ENCODE measurements at regions not wholly inside any gene's neighbourhood (a gene's known extent, or its start where the extent isn't known, plus 50 kb on each side); places are given as distances from the start of the nearest gene placed in this dataset.

GRCh38 chr19:29105629-29106292 lies 107.2 kb downstream of the UQCRFS1 start:
- ATAC-seq (no peak), DNase-seq (no peak)
- H3K4me1 ChIP-seq: no peaks in the 10 kb centered on the region
- no peak overlapping the region for H3K4me3 ChIP-seq
- TF ChIP-seq, protein P1, sequence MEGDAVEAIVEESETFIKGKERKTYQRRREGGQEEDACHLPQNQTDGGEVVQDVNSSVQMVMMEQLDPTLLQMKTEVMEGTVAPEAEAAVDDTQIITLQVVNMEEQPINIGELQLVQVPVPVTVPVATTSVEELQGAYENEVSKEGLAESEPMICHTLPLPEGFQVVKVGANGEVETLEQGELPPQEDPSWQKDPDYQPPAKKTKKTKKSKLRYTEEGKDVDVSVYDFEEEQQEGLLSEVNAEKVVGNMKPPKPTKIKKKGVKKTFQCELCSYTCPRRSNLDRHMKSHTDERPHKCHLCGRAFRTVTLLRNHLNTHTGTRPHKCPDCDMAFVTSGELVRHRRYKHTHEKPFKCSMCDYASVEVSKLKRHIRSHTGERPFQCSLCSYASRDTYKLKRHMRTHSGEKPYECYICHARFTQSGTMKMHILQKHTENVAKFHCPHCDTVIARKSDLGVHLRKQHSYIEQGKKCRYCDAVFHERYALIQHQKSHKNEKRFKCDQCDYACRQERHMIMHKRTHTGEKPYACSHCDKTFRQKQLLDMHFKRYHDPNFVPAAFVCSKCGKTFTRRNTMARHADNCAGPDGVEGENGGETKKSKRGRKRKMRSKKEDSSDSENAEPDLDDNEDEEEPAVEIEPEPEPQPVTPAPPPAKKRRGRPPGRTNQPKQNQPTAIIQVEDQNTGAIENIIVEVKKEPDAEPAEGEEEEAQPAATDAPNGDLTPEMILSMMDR (IDR thresholded peaks at IDR 0.05): no peak
- no peak for TF ChIP-seq POLR2A (IDR thresholded peaks at IDR 0.05)
- H3K36me3 ChIP-seq: no peaks in the 10 kb centered on the region
- H3K9me3 ChIP-seq: no peaks in the 10 kb centered on the region
- intact Hi-C loops (cut with DNase I): no loop called here
- H3K27me3 ChIP-seq: no peaks in the 10 kb centered on the region
- WGBS (ENCODE audit: insufficient coverage, low coverage, low lambda C conversion rate, missing lambda C conversion rate): 42% methylated on average over 6 of the region's 11 CpGs
- no peak overlapping the region for H3K27ac ChIP-seq

DNA sequence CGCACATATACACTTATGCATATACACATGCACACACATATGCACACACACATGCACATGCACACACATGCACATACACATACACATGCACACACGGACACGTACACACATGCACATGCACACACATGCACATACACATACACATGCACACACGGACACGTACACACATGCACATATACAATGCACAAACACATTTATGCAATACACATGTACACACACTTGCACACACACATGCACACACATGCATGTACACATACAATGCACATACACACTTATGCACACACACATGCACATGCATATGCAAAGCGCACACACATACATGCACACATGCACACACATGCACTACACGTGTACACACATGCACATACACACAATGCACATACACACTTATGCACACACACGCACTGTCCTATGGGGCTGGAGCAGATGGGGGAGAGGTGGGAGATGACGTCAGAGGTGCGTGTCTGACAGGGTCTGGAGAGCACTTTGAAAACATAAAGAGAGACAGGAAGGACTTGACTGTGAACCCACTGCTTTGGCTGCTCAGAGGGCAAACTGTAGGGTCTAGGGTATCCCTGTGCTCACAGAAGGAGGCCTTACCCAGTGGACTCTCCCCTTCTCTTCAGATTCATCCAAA lies 108.2 kb downstream of the UQCRFS1 start:
- no peaks in the 10 kb centered on the region for H3K36me3 ChIP-seq
- DNase-seq: no peak
- no peaks in the 10 kb centered on the region for H3K27me3 ChIP-seq
- intact Hi-C loops (cut with DNase I): no loop called here
- no peak overlapping the region for H3K27ac ChIP-seq
- TF ChIP-seq, protein P1 (IDR thresholded peaks at IDR 0.05): no peak
- no peak for TF ChIP-seq POLR2A (IDR thresholded peaks at IDR 0.05)
- 65% methylated on average over 4 of the region's 10 CpGs for WGBS (ENCODE audit: insufficient coverage, low coverage, low lambda C conversion rate, missing lambda C conversion rate)
- H3K4me1 ChIP-seq: no peaks in the 10 kb centered on the region
- no peak overlapping the region for H3K4me3 ChIP-seq
- ATAC-seq: no peak
- H3K9me3 ChIP-seq: no peaks in the 10 kb centered on the region

DNA sequence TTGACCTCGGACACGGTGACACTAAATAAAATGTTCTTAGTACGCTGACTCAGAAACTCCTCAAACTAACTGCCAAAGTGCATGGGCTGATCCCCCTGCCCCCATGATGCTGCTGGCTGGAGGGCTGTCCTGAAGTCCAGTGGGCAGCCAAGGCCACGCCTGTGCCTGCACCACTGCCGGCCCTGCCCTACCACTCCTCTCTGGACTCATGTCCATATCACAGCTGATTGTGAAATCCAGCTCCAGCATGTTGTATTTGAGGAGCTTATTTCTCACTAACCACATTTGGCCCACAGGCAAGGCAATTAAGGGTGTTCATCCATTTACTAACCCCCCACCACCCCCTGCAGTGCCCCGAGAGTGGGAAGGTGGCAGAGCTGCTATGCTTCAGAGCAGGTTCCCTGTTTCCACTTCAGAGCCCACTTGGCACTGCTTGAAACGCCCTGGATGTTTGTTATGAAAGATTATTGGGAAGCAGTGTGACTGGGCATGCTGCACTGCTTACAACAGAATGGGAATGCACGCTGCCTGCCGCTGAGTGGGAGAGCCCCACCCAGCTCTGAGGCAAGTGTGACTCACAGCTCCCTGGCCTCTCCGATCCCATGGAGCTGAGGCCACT lies 114.0 kb downstream of the UQCRFS1 start:
- no peak overlapping the region for H3K27ac ChIP-seq
- H3K4me3 ChIP-seq: no peak overlapping the region
- intact Hi-C loops (cut with DNase I): no loop called here
- no peaks in the 10 kb centered on the region for H3K27me3 ChIP-seq
- TF ChIP-seq POLR2A (IDR thresholded peaks at IDR 0.05): no peak
- TF ChIP-seq, protein P1 (IDR thresholded peaks at IDR 0.05): no peak
- no peaks in the 10 kb centered on the region for H3K36me3 ChIP-seq
- H3K4me1 ChIP-seq: no peaks in the 10 kb centered on the region
- ATAC-seq (no peak), DNase-seq (no peak)
- WGBS (ENCODE audit: insufficient coverage, low coverage, low lambda C conversion rate, missing lambda C conversion rate): 36% methylated on average over 3 of the region's 10 CpGs
- H3K9me3 ChIP-seq: no peaks in the 10 kb centered on the region

DNA sequence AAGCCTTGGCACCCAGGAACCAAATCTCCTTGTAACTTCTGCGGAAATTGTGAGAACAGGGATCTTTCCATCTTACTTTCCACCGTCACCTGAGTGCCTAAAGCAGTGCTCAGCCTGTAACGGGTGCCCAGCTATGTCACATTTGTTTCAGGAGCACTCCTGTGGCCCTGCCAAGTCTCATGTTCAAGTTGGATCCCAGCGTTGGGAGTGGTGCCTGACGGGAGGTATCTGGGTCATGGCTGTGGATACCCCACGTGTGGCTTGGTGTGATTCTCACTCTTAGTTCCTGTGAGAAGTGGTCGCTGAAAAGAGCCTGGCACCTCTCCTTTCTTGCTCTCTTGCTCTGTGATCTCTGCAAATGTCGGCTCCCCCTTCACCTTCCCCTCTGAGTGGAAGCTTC lies 114.9 kb downstream of the UQCRFS1 start:
- no peak overlapping the region for H3K27ac ChIP-seq
- H3K9me3 ChIP-seq: no peaks in the 10 kb centered on the region
- no peak overlapping the region for H3K4me3 ChIP-seq
- no peaks in the 10 kb centered on the region for H3K36me3 ChIP-seq
- 50% methylated on average over 6 of the region's 8 CpGs for WGBS (ENCODE audit: insufficient coverage, low coverage, low lambda C conversion rate, missing lambda C conversion rate)
- intact Hi-C loops (cut with DNase I): no loop called here
- H3K27me3 ChIP-seq: no peaks in the 10 kb centered on the region
- TF ChIP-seq, protein P1 (IDR thresholded peaks at IDR 0.05): no peak
- TF ChIP-seq POLR2A (IDR thresholded peaks at IDR 0.05): no peak
- H3K4me1 ChIP-seq: no peaks in the 10 kb centered on the region
- no peak for ATAC-seq
- no peak for DNase-seq
